SK-N-SH (cell line): ENCODE measurements at regions not wholly inside any gene's neighbourhood (a gene's known extent, or its start where the extent isn't known, plus 50 kb on each side); places are given as distances from the start of the nearest gene placed in this dataset.

ENCODE experiments used
- CTCF ChIA-PET: fragments of 300-600, 350-600 bp; formaldehyde crosslinking; extraction: SDS; loops from one replicate; lab custom pipeline; 2021; lab: Yijun Ruan, JAX
- POLR2A ChIA-PET: fragments of 350-600 bp; sonication (Branson Sonifier 250); formaldehyde crosslinking; extraction: SDS; loops from one replicate; lab custom pipeline; 2020; ENCODE audit warnings: antibody characterized with exemption, inconsistent platforms; lab: Yijun Ruan, JAX
- DNase-seq: peaks from one replicate; pipeline ENCODE4 v3.0.0; 2012
- H2AFZ ChIP-seq: fragments of 200-600 bp; sonication (generic); 2 replicates; pipeline ENCODE4 v1.8.1; 2016; ENCODE audit warnings: antibody characterized with exemption, mild to moderate bottlenecking, low read depth
- H3F3A ChIP-seq: fragments of 200-600 bp; sonication (generic); replicated peaks from 2 replicates; pipeline ENCODE3; 2016; ENCODE audit warnings: antibody characterized with exemption, mild to moderate bottlenecking; ENCODE audit not compliant: insufficient read depth
- H3K27ac ChIP-seq, 2 experiments: fragments of 200-500 bp in 1 of 2; fragments of 200-600 bp in 1 of 2; sonication (Bioruptor generic) in 1 of 2; sonication (generic), shearing (Covaris generic) in 1 of 2; 2 replicates each; pipeline versions ENCODE4 v1.5.1 to v1.6.1; 2014 to 2016; ENCODE audit warnings: low read depth in 2 of 2, inconsistent platforms in 1 of 2, low read length in 1 of 2, mild to moderate bottlenecking in 1 of 2, mixed read lengths in 1 of 2
- H3K27me3 ChIP-seq: fragments of 200-600 bp; sonication (generic), shearing (Covaris generic); 2 replicates; pipeline ENCODE4 v1.6.1; 2016; ENCODE audit warnings: mixed run types; ENCODE audit not compliant: insufficient read depth
- H3K36me3 ChIP-seq, 2 experiments: fragments of 200-500 bp in 1 of 2; fragments of 200-600 bp in 1 of 2; sonication (Bioruptor generic) in 1 of 2; sonication (generic) in 1 of 2; replicated peaks in 1 of 2; 2 replicates each; pipeline versions ENCODE3 to v1.5.1; 2014 to 2016; ENCODE audit warnings: low read length in 1 of 2, mild to moderate bottlenecking in 1 of 2; ENCODE audit not compliant: insufficient read depth in 2 of 2, control insufficient read depth in 1 of 2
- H3K4me1 ChIP-seq, 2 experiments: fragments of 200-500 bp in 1 of 2; fragments of 200-600 bp in 1 of 2; sonication (Bioruptor generic) in 1 of 2; sonication (generic), shearing (Covaris generic) in 1 of 2; 2 replicates each; pipeline versions ENCODE4 v1.5.1 to v1.6.1; 2014 to 2016; ENCODE audit warnings: low read depth in 1 of 2, low read length in 1 of 2, mixed run types in 1 of 2; ENCODE audit not compliant: insufficient read depth in 2 of 2, control insufficient read depth in 1 of 2
- H3K4me2 ChIP-seq: fragments of 200-600 bp; sonication (generic), shearing (Covaris generic); 2 replicates; pipeline ENCODE4 v1.6.1; 2017; ENCODE audit warnings: mixed run types
- H3K4me3 ChIP-seq, 2 experiments: fragments of 200-500 bp in 1 of 2; fragments of 200-600 bp in 1 of 2; sonication (Bioruptor generic) in 1 of 2; sonication (generic), shearing (Covaris generic) in 1 of 2; 2 replicates each; pipeline versions ENCODE4 v1.5.1 to v1.8.1; 2014 to 2016; ENCODE audit warnings: low read depth in 2 of 2, inconsistent platforms in 1 of 2, low read length in 1 of 2, mild to moderate bottlenecking in 1 of 2, mixed read lengths in 1 of 2, moderate library complexity in 1 of 2
- H3K79me2 ChIP-seq: fragments of 200-600 bp; sonication (generic); 2 replicates; pipeline ENCODE4 v1.8.1; 2017; ENCODE audit warnings: mild to moderate bottlenecking; ENCODE audit not compliant: insufficient read depth
- H3K9ac ChIP-seq: fragments of 200-600 bp; sonication (generic); 2 replicates; pipeline ENCODE4 v1.6.1; 2017; ENCODE audit warnings: mixed run types
- H3K9me2 ChIP-seq: fragments of 200-600 bp; sonication (generic); 2 replicates; pipeline ENCODE4 v1.6.1; 2017; ENCODE audit warnings: mixed run types
- H3K9me3 ChIP-seq: fragments of 200-600 bp; sonication (generic); 2 replicates; pipeline ENCODE4 v1.6.1; 2017; ENCODE audit warnings: mixed run types, mild to moderate bottlenecking, moderate library complexity
- H4K20me1 ChIP-seq: fragments of 200-600 bp; sonication (generic); 2 replicates; pipeline ENCODE4 v1.6.1; 2017; ENCODE audit warnings: mild to moderate bottlenecking, mixed run types; ENCODE audit not compliant: insufficient read depth
- ELF1 ChIP-seq: IDR thresholded peaks from 2 replicates; pipeline ENCODE4 v1.4.0; 2012
- GABPA ChIP-seq: IDR thresholded peaks from 2 replicates; pipeline ENCODE4 v1.4.0; 2012; ENCODE audit warnings: low read depth, mild to moderate bottlenecking
- GATA2 ChIP-seq: sonication (generic); formaldehyde crosslinking; IDR thresholded peaks from 2 replicates; pipeline ENCODE4 v1.5.0; 2020; ENCODE audit warnings: mild to moderate bottlenecking, missing genetic modification reagents
- MEF2A ChIP-seq: IDR thresholded peaks from 2 replicates; pipeline ENCODE4 v1.4.0; 2012; ENCODE audit warnings: low read depth, borderline replicate concordance
- MXI1 ChIP-seq: IDR thresholded peaks from 2 replicates; pipeline ENCODE4 v1.6.1; 2012; ENCODE audit warnings: mild to moderate bottlenecking, low read depth, low read length, improper control_type of control experiment
- NRF1 ChIP-seq: IDR thresholded peaks from 2 replicates; pipeline ENCODE4 v1.6.1; 2012; ENCODE audit warnings: low read depth, mild to moderate bottlenecking, low read length
- PBX3 ChIP-seq: IDR thresholded peaks from 2 replicates; pipeline ENCODE4; 2012
- POLR2AphosphoS5 ChIP-seq: IDR thresholded peaks from 2 replicates; pipeline ENCODE4 v1.6.1; 2012; ENCODE audit warnings: low read depth, low read length
- RXRA ChIP-seq: IDR thresholded peaks from 2 replicates; pipeline ENCODE4 v1.4.0; 2012; ENCODE audit warnings: low read depth, mild to moderate bottlenecking, borderline replicate concordance
- TEAD4 ChIP-seq: IDR thresholded peaks from 2 replicates; pipeline ENCODE4 v1.4.0; 2012; ENCODE audit warnings: mild to moderate bottlenecking, borderline replicate concordance; ENCODE audit not compliant: insufficient read depth
- USF1 ChIP-seq: IDR thresholded peaks from 2 replicates; pipeline ENCODE4 v1.4.0; 2012; ENCODE audit warnings: low read depth, borderline replicate concordance
- YY1 ChIP-seq: IDR thresholded peaks from 2 replicates; pipeline ENCODE4 v1.4.0; 2012; ENCODE audit warnings: low read depth, mild to moderate bottlenecking
- WGBS: methylation state at CpG from one replicate; pipeline ENCODE4 v1.1.6; 2017; ENCODE audit warnings: low lambda C conversion rate; 5-methylcytosine and 5-hydroxymethylcytosine counted together

GRCh38 chr4:180164799-180165198, 2078.4 kb upstream of the TENM3 start:
- ChIA-PET POLR2A (no interaction called here), CTCF (no interaction called here)
- 3% methylated on average over 2 of the region's 2 CpGs for WGBS

GRCh38 chr4:180169394-180169793, 2073.8 kb upstream of the TENM3 start:
- CTCF ChIA-PET = no interaction called here
- Histone ChIP-seq H3K27ac (no peak overlapping the region), H4K20me1 (no peaks in the 10 kb centered on the region), H3F3A (no peaks in the 10 kb centered on the region), H3K9me3 (no peaks in the 10 kb centered on the region; the same call in 1 of the 2 replicates), H3K79me2 (no peaks in the 10 kb centered on the region), H3K4me2 (no peak overlapping the region), H3K4me1 (no peaks in the 10 kb centered on the region), H3K4me3 (no peak overlapping the region), H3K27me3 (no peaks in the 10 kb centered on the region), H3K9me2 (no peaks in the 10 kb centered on the region), H3K9ac (no peak overlapping the region), H2AFZ (no peak overlapping the region), H3K36me3 (no peaks in the 10 kb centered on the region)
- POLR2A ChIA-PET = no interaction called here
- WGBS = 4% methylated on average over 3 of the region's 3 CpGs
- DNase-seq = no peak
- TF ChIP-seq GABPA = no peak
- TF ChIP-seq GATA2 (CRISPR knock-in tag) = no peak
- TF ChIP-seq PBX3 = no peak
- TF ChIP-seq ELF1 = no peak
- TF ChIP-seq NRF1 = no peak
- TF ChIP-seq MEF2A = no peak
- TF ChIP-seq YY1 = no peak
- no peak for TF ChIP-seq USF1
- no peak for TF ChIP-seq RXRA

More at GRCh38 chr4:180164799-180165198, 2078.4 kb upstream of the TENM3 start:
- no peak for DNase-seq
- Histone ChIP-seq H3K9me2 (no peaks in the 10 kb centered on the region), H3K79me2 (no peaks in the 10 kb centered on the region), H4K20me1 (no peaks in the 10 kb centered on the region), H3K4me2 (no peak overlapping the region), H3K9me3 (no peaks in the 10 kb centered on the region), H3K27ac (no peak overlapping the region), H3K4me1 (no peaks in the 10 kb centered on the region), H3K27me3 (no peaks in the 10 kb centered on the region), H3K4me3 (no peak overlapping the region), H3K36me3 (no peaks in the 10 kb centered on the region), H3F3A (no peaks in the 10 kb centered on the region)
- TF ChIP-seq MXI1 (no peak), TEAD4 (no peak)
- TF ChIP-seq, all 33 proteins: peak for 0
- Histone ChIP-seq H3K9ac (no peak overlapping the region), H2AFZ (no peak overlapping the region)

DNA sequence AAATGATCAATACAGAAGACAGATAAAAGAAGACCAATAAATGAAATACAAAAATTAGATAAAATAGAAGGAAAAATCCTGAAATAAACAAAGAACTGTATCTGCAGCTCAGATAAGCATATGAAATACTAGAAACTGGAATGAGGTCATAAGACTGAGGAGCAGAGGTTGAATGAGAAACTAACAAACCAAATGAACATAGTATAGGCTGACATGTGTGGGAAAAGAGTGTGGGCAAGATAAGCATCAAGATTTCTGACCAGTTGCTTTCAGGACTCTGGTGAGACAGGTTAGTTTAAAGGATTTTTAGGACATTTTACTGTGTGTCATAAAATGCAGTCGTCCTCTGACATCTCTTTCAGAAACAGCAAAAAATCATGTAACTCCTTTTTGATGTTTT, 2073.2 kb upstream of the TENM3 start:
- WGBS = 0% methylated on average over 1 of the region's 1 CpG

More for the DNA sequence above, 2073.2 kb upstream of the TENM3 start:
- Histone ChIP-seq H3K9me2 (no peaks in the 10 kb centered on the region), H2AFZ (no peak overlapping the region), H3K4me3 (no peak overlapping the region), H3K9ac (no peak overlapping the region), H3K9me3 (no peaks in the 10 kb centered on the region; the same call in 1 of the 2 replicates), H3K4me2 (no peak overlapping the region), H3K27ac (no peak overlapping the region), H3K79me2 (no peaks in the 10 kb centered on the region), H3K36me3 (no peaks in the 10 kb centered on the region), H3K4me1 (no peaks in the 10 kb centered on the region), H4K20me1 (no peaks in the 10 kb centered on the region), H3K27me3 (no peaks in the 10 kb centered on the region), H3F3A (no peaks in the 10 kb centered on the region)
- POLR2A ChIA-PET = no interaction called here
- TF ChIP-seq POLR2AphosphoS5 = no peak
- no peak for DNase-seq
- CTCF ChIA-PET = no interaction called here
